RPMI7951 (cell line): ENCODE measurements at regions not wholly inside any gene's neighbourhood (a gene's known extent, or its start where the extent isn't known, plus 50 kb on each side); places are given as distances from the start of the nearest gene placed in this dataset.
"Not testable (repeated sequence)": the region's sequence is repeated elsewhere in the genome, so short reads cannot be mapped to it uniquely, and the experiment has no call there.

Source experiments
- DNase-seq: peaks from one replicate; pipeline ENCODE4 v3.0.0-alpha.2; 2012; ENCODE audit warnings: low read depth

DNA sequence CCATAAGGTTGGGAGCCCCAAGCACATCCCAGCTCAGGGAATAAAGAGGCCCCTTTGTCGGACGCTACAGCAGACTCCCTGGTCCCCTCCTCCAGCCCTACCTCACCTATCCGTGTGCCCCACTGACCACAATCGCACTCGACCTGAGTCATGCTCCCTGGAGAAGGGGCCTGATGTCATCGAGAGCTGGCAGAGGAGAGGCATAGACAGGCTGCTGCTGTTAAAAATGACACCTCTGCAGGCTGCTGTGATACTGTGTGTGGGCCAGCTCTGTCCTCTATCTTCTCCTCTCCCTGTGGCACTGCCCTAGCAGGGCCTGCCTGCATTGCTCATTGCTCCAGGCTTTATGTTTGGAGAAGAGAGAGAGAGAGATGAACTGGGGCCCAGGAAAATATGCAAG lies 123.4 kb upstream of the SYT13 start:
- no peak for DNase-seq

GRCh38 chr11:45407226-45407625 lies 121.1 kb upstream of the SYT13 start:
- no peak for DNase-seq

DNA sequence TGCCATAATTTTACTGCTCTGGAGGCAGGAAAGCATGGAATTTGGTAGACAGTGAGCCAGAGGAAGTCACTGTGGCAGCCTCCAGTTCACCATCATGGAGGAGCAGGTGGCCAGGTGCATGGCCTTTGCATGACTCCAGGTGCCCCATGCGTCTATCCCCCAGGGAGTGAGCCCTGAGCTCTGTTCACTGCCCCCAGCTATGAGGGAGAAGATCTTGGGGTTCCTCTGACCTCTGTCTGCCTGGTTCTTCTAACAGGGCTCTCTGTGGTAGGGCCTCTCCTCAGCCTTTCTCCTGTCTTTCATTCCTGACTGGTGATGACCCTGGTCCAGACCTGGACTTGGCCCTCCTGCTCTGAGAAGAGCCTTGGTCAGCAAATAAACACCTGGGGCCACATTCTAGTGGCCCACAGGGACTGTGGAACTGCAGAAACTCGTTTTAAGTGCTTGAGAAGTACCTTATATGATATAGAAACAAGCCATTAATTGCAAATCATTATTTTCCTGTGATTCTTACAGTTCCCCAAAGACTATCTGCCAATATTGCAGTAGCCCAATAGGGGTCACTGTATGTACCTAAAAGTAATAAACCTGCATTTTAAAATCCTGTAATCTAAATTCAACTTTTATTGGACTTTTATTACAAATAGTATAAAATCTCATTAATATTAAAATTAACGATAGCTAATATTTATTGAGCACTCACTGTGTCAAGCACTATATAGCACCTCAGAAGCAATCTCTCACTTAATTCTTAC lies 120.0 kb upstream of the SYT13 start:
- no peak for DNase-seq

DNA sequence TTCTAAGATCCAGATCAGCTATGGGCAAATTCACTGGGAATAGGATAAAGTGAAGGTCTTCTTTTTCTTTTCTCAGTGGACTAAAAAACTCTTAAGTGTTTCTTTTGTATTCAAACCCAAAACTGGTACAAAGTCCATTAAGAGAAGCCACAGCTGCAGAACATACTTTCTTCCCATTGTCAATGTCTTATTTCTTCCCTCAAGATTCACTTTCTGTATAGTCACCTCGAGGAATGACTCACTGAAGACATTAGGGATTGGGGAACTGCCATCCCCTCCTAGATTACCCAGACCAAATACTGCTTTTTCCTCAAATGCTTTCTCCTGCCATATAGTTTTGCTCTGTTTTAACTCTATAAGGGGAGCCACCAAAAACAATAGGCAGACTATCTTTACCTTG lies 117.4 kb upstream of the SYT13 start:
- DNase-seq: peak; percentile 51

GRCh38 chr11:45402049-45402630 lies 116.0 kb upstream of the SYT13 start:
- DNase-seq: no peak

- DNase-seq: peak; percentile 92
These were observed 114.5 kb upstream of the SYT13 start for GRCh38 chr11:45400591-45400990.

DNA sequence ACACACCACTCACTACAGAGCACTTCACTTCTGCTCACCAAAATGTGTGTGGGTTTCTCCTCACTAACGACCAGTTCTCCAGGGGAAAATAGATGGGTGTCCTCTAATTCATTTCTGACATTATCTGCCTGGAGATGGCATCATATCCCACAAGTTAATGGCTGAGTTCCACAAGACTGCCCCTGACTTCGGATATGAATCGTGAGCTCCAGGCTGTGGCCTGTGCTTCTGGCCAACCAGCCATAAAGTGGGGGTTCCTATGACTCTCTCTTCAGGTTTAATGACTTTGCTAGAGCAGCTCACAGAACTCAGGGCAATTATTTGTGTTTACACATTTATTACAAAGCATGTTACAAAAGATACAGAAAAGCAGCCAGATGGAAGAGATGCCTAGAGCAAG lies 113.0 kb upstream of the SYT13 start:
- DNase-seq: no peak

DNA sequence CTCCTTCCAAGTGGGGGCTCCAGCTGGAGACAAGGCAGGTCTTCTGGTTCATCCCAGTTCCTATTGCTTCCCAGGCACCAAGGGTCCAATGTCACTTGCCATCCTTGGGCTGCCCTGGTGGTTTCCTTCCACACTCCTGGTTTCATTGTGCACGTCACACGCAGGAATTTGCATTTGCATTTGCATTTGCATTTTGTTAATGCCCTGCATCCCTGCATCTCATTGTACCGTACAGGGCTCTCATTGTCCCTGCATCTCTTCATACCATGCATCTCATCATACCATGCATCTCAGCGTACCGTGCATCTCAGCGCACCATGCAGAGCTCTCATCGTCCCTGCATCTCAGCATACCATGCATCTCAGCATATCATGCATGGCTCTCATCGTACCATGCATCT lies 112.2 kb upstream of the SYT13 start:
- no peak for DNase-seq

DNA sequence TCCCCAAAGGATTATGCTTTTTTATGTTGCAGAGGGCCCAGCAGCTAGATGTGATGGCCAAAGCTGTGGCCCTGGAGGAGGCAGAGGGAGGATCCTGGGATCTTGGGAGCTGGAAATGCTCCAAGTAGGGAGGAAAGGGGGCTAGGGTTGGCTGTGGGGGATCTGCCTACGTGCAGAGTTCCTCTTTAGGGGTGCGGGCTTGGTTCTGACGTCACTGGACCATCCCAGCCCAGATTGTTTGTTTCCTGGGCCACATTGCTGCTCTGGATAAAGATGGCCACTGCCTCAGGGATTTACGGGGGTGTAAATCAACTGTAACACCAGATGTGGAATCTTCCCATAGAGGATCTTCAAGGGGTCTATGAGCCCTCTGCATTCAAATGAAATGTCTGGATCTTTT lies 110.3 kb upstream of the SYT13 start:
- DNase-seq: no peak

- DNase-seq: no peak
These were observed 109.8 kb upstream of the SYT13 start for GRCh38 chr11:45395947-45396346.

DNA sequence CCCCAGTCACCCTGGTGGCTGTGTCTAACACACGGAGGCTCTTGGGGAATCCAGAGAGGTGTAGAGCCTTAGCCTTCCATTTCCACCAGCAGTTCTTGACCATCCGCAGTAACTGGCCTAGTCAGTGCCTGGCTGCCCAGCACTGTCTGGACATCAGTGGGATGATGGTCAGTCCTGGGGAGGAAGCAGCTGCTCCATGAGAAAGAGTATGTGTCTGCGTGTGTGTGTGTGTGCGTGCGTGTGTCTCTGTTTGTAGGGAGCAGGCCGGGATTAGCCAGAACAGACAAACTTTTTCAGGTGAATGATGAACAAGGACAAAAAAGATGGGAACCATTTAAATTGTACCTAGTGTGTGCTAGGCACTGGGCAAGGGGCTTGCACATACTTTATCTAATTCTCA lies 109.3 kb upstream of the SYT13 start:
- no peak for DNase-seq

GRCh38 chr11:45394294-45395085 lies 108.3 kb upstream of the SYT13 start:
- DNase-seq: no peak

- DNase-seq: no peak
These were observed 107.7 kb upstream of the SYT13 start for GRCh38 chr11:45393826-45394225.

DNA sequence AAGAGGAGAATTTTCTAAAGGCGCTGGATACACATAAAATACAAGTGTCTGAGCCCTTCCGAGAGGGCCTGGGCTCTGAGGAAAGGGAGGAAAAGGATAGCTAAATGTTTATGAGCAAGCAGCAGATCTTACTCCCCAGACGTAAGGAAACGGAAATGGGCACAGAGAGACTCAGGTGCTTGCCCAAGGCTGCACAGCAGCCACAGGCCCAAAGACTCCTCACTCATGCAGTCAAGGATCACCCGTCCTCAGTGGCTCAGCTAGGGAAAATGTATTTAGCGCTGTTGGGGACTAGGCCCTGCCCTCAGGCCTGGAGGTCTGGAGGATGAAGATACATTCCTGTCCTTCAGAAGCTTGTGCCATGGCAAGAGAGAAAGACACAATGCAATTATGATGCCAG lies 107.2 kb upstream of the SYT13 start:
- no peak for DNase-seq

DNA sequence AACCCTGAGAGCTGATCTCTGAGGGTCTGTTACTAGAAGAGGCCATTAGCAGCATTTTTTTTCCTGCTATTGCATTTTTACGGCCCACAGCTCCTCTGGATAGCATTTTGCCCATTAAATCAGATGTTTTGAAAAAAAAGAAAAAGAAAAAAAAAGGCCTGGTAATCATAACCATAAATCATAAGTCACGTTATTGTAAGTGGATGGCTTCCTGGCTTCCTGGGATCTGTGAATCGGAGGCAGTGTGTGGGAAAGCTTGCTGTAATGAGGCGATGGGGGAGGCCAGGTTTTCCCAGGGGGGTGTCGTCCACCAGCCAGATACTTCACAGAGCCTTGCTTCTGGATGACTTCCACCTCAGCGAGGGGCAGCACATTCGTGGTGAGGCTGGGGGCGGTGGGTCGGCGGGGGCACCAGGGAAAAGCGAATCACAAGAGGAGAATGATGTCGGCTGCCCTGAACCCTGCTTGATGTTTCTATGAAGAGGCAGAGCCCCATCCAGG lies 106.5 kb upstream of the SYT13 start:
- no peak for DNase-seq

DNA sequence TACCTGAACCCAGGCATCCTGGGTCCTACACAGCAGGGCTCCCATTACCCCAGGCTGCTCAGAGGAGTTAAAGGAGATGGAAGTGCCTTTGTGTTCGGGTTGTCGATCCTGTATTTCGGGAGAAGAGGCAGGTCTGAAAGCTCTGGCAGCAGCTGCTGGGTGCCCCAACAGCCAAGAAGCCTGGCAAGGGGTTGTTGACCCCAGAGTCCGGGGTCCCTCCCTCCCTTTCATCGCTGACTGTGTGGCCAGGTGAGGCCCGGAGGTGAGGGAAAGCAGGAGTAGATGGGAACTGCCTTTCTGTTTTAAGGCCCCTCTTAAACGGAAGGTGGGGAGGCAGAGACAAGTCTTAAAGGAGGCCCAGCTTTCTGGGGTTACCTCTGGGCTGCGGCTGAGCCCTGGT lies 106.0 kb upstream of the SYT13 start:
- DNase-seq: no peak

DNA sequence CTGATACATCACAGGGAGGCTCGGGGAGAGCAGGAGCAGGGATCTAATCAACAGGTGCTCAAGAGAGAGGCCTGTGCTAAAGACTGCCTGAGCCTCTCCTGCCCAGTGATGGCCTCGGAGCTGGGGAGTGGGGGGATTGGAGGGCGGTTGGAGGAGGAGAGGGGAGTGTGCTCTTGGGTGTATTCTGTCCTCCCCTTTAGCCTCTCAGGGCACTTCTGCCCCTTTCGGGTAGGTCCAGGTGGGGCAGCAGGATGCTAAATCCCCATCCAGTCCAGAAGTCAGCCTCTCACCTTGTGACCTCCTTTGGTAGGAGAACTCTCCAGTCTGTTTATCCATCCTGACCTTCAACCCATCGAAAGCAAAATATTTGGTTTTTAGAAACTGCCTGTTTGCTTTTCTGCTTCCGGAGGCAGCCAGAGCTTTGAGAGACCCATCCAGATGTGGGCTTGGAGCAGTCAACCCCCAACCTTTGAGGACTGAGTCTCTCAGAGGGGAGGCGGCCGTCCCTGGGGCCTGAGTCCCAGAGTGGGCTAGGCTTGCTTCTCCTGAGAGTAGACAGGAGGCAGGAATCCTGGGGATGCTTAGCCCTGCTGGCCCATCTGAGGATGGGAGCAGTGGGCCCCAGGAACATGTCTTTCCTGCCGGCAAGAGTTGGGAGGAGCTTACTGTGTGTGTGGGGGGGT lies 105.2 kb upstream of the SYT13 start:
- DNase-seq: no peak

GRCh38 chr11:45390407-45390806 lies 104.3 kb upstream of the SYT13 start:
- DNase-seq: no peak

DNA sequence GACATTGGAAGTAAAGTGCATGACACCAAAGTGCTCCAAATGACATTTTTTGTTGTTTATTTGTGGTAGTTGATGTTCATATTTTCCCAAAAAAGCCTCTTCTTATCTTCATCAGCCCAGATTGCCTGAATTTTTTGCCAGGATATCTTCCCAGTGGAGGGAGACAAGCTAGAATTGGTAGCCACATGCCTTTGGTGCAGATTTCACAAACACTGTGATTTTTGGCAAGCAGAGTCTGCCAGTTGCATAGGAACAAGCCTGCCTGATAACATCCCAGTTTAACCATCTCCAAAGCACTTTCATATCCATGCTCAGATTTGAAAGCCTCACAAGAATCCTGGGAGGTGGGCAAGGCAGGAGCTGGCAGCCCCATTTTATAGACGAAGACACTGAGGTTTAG lies 102.3 kb upstream of the SYT13 start:
- no peak for DNase-seq

- DNase-seq: not testable (repeated sequence)
These were observed 101.7 kb upstream of the SYT13 start for GRCh38 chr11:45387885-45388284.

- DNase-seq: no peak
These were observed 100.8 kb upstream of the SYT13 start for GRCh38 chr11:45386972-45387371.

DNA sequence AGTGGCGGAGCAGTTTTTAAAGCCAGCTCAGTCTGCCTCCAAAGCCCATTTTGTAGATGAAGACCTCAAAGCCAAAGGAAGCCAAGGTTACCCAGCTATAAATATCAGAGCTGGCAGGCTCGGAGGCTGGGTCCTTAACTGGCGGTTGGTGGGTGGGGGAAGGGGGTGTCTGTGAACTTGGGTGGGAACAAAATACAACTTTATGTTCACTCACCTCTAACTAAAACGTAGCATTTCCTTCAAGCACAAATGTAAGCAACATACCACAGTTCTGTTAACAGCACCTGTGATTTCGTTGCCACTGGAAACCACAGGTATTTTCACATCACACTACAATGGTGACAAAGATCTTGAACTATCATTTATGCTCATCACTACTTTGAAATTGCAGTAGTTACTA lies 99.7 kb upstream of the SYT13 start:
- no peak for DNase-seq
